Erythroblast (primary cell): ENCODE measurements at regions not wholly inside any gene's neighbourhood (a gene's known extent, or its start where the extent isn't known, plus 50 kb on each side); places are given as distances from the start of the nearest gene placed in this dataset.

Source experiments
- GATA1 ChIP-seq: IDR thresholded peaks from 2 replicates; pipeline ENCODE4 v1.6.1; 2011; ENCODE audit warnings: low read depth, mild to moderate bottlenecking, control low read depth, low read length, moderate library complexity
- POLR2A ChIP-seq: IDR thresholded peaks from 2 replicates; pipeline ENCODE4 v1.6.1; 2011; ENCODE audit warnings: mild to moderate bottlenecking, low read length

- TF ChIP-seq POLR2A (no peak), GATA1 (no peak)
Observed at GRCh38 chr7:118502235-118502634, 277.7 kb downstream of the ANKRD7 start.
